ENCODE measurements at regions not wholly inside any gene's neighbourhood (a gene's known extent, or its start where the extent isn't known, plus 50 kb on each side); places are given as distances from the start of the nearest gene placed in this dataset.

- H3K9me3 ChIP-seq (replicated peaks): no peaks in the 10 kb centered on the region
- no peak for DNase-seq
- H3K27ac ChIP-seq: no peak overlapping the region
- H3K27me3 ChIP-seq: no peaks in the 10 kb centered on the region
- H3K4me3 ChIP-seq: no peak overlapping the region
- no peaks in the 10 kb centered on the region for H3K36me3 ChIP-seq
- H3K4me1 ChIP-seq: no peaks in the 10 kb centered on the region
Measured at GRCh38 chr6:21381331-21381963, 212.1 kb upstream of the SOX4 start.

- DNase-seq: no peak
- Histone ChIP-seq H3K36me3 (no peaks in the 10 kb centered on the region), H3K4me1 (no peaks in the 10 kb centered on the region), H3K9me3 (replicated peaks) (no peaks in the 10 kb centered on the region), H3K27me3 (no peaks in the 10 kb centered on the region), H3K4me3 (no peak overlapping the region), H3K27ac (no peak overlapping the region)
Measured at GRCh38 chr6:21382821-21383449, 210.6 kb upstream of the SOX4 start.

GRCh38 chr6:21383450-21384085, 210.0 kb upstream of the SOX4 start:
- no peak overlapping the region for H3K27ac ChIP-seq
- H3K36me3 ChIP-seq: no peaks in the 10 kb centered on the region
- H3K4me1 ChIP-seq: no peaks in the 10 kb centered on the region
- no peak for DNase-seq
- no peak overlapping the region for H3K4me3 ChIP-seq
- no peaks in the 10 kb centered on the region for H3K27me3 ChIP-seq
- no peaks in the 10 kb centered on the region for H3K9me3 ChIP-seq (replicated peaks)

GRCh38 chr6:21384216-21384615, 209.3 kb upstream of the SOX4 start:
- no peaks in the 10 kb centered on the region for H3K27me3 ChIP-seq

GRCh38 chr6:21386744-21387143, 206.8 kb upstream of the SOX4 start:
- no peaks in the 10 kb centered on the region for H3K36me3 ChIP-seq
- H3K27ac ChIP-seq: no peak overlapping the region
- no peak overlapping the region for H3K4me3 ChIP-seq
- no peaks in the 10 kb centered on the region for H3K27me3 ChIP-seq
- DNase-seq: no peak
- no peaks in the 10 kb centered on the region for H3K4me1 ChIP-seq
- H3K9me3 ChIP-seq (replicated peaks): no peaks in the 10 kb centered on the region

More at GRCh38 chr6:21384216-21384615, 209.3 kb upstream of the SOX4 start:
- no peak overlapping the region for H3K4me3 ChIP-seq
- DNase-seq: no peak
- no peaks in the 10 kb centered on the region for H3K4me1 ChIP-seq
- no peak overlapping the region for H3K27ac ChIP-seq
- H3K36me3 ChIP-seq: no peaks in the 10 kb centered on the region
- H3K9me3 ChIP-seq (replicated peaks): no peaks in the 10 kb centered on the region

- no peak overlapping the region for H3K4me3 ChIP-seq
- no peak overlapping the region for H3K27ac ChIP-seq
- no peaks in the 10 kb centered on the region for H3K4me1 ChIP-seq
- no peaks in the 10 kb centered on the region for H3K36me3 ChIP-seq
- H3K9me3 ChIP-seq (replicated peaks): no peaks in the 10 kb centered on the region
- no peak for DNase-seq
- no peaks in the 10 kb centered on the region for H3K27me3 ChIP-seq
Measured at GRCh38 chr6:21390532-21391213, 202.9 kb upstream of the SOX4 start.

- H3K27ac ChIP-seq: no peak overlapping the region
- DNase-seq: no peak
- no peaks in the 10 kb centered on the region for H3K27me3 ChIP-seq
- H3K4me3 ChIP-seq: no peak overlapping the region
- no peaks in the 10 kb centered on the region for H3K4me1 ChIP-seq
- H3K9me3 ChIP-seq (replicated peaks): no peaks in the 10 kb centered on the region
- no peaks in the 10 kb centered on the region for H3K36me3 ChIP-seq
Measured at GRCh38 chr6:21392177-21392576, 201.4 kb upstream of the SOX4 start.

GRCh38 chr6:21393441-21394165, 199.9 kb upstream of the SOX4 start:
- H3K4me1 ChIP-seq: no peaks in the 10 kb centered on the region
- H3K36me3 ChIP-seq: no peaks in the 10 kb centered on the region
- DNase-seq: no peak
- no peaks in the 10 kb centered on the region for H3K27me3 ChIP-seq
- H3K27ac ChIP-seq: no peak overlapping the region
- no peak overlapping the region for H3K4me3 ChIP-seq
- H3K9me3 ChIP-seq (replicated peaks): no peaks in the 10 kb centered on the region

GRCh38 chr6:21395121-21395520, 198.4 kb upstream of the SOX4 start:
- Histone ChIP-seq H3K4me3 (no peak overlapping the region), H3K27me3 (no peaks in the 10 kb centered on the region), H3K36me3 (no peaks in the 10 kb centered on the region), H3K9me3 (replicated peaks) (no peaks in the 10 kb centered on the region), H3K27ac (no peak overlapping the region), H3K4me1 (no peaks in the 10 kb centered on the region)
- DNase-seq: no peak

GRCh38 chr6:21396313-21396712, 197.2 kb upstream of the SOX4 start:
- no peak overlapping the region for H3K27ac ChIP-seq
- no peaks in the 10 kb centered on the region for H3K4me1 ChIP-seq
- no peaks in the 10 kb centered on the region for H3K36me3 ChIP-seq
- H3K27me3 ChIP-seq: no peaks in the 10 kb centered on the region
- H3K9me3 ChIP-seq (replicated peaks): no peaks in the 10 kb centered on the region
- no peak for DNase-seq
- H3K4me3 ChIP-seq: no peak overlapping the region

- H3K4me3 ChIP-seq: no peak overlapping the region
- H3K27ac ChIP-seq: no peak overlapping the region
- no peak for DNase-seq
- no peaks in the 10 kb centered on the region for H3K4me1 ChIP-seq
- H3K9me3 ChIP-seq (replicated peaks): no peaks in the 10 kb centered on the region
- H3K27me3 ChIP-seq: no peaks in the 10 kb centered on the region
- H3K36me3 ChIP-seq: no peaks in the 10 kb centered on the region
Measured at GRCh38 chr6:21398741-21399325, 194.7 kb upstream of the SOX4 start.

GRCh38 chr6:21402368-21402767, 191.2 kb upstream of the SOX4 start:
- H3K4me1 ChIP-seq: no peaks in the 10 kb centered on the region
- H3K4me3 ChIP-seq: no peak overlapping the region
- no peaks in the 10 kb centered on the region for H3K36me3 ChIP-seq
- no peaks in the 10 kb centered on the region for H3K9me3 ChIP-seq (replicated peaks)
- H3K27me3 ChIP-seq: no peaks in the 10 kb centered on the region
- no peak overlapping the region for H3K27ac ChIP-seq
- DNase-seq: no peak

- H3K9me3 ChIP-seq (replicated peaks): no peaks in the 10 kb centered on the region
- no peak for DNase-seq
- no peaks in the 10 kb centered on the region for H3K36me3 ChIP-seq
- no peaks in the 10 kb centered on the region for H3K4me1 ChIP-seq
- no peak overlapping the region for H3K27ac ChIP-seq
- no peaks in the 10 kb centered on the region for H3K27me3 ChIP-seq
- no peak overlapping the region for H3K4me3 ChIP-seq
Measured at GRCh38 chr6:21404577-21404976, 189.0 kb upstream of the SOX4 start.

- Histone ChIP-seq H3K27me3 (no peaks in the 10 kb centered on the region), H3K9me3 (replicated peaks) (no peaks in the 10 kb centered on the region), H3K27ac (no peak overlapping the region), H3K4me1 (no peaks in the 10 kb centered on the region), H3K4me3 (no peak overlapping the region), H3K36me3 (no peaks in the 10 kb centered on the region)
- DNase-seq: no peak
Measured at GRCh38 chr6:21406316-21406715, 187.2 kb upstream of the SOX4 start.
